ENCODE measurements at regions not wholly inside any gene's neighbourhood (a gene's known extent, or its start where the extent isn't known, plus 50 kb on each side); places are given as distances from the start of the nearest gene placed in this dataset.

- TF ChIP-seq CTCF (IDR thresholded peaks at IDR 0.05): no peak
- no peak for TF ChIP-seq POLR2A (IDR thresholded peaks at IDR 0.05)
These were observed 479.4 kb upstream of the PKN2 start for GRCh38 chr1:88204612-88205167.
